H9 (cell line): ENCODE measurements at regions not wholly inside any gene's neighbourhood (a gene's known extent, or its start where the extent isn't known, plus 50 kb on each side); places are given as distances from the start of the nearest gene placed in this dataset.

Experiments
- DNase-seq: peaks from one replicate; pipeline ENCODE4 v3.0.0-alpha.2; 2017
- H2AFZ ChIP-seq: one replicate; pipeline ENCODE4 v1.6.1; 2013; ENCODE audit warnings: mild to moderate bottlenecking, low read length, control low read depth, moderate library complexity
- H2AK5ac ChIP-seq: 2 replicates; pipeline ENCODE4 v1.6.1; 2013; ENCODE audit warnings: low read length, control low read depth, mixed read lengths; ENCODE audit not compliant: insufficient read length
- H2BK120ac ChIP-seq: one replicate; pipeline ENCODE4 v1.6.1; 2013; ENCODE audit warnings: low read depth, mild to moderate bottlenecking, low read length, control low read depth, inconsistent platforms; ENCODE audit not compliant: poor library complexity, severe bottlenecking
- H2BK12ac ChIP-seq: 2 replicates; pipeline ENCODE4 v1.6.1; 2013; ENCODE audit warnings: low read length, control low read depth, mixed read lengths, low read depth; ENCODE audit not compliant: insufficient read length
- H2BK15ac ChIP-seq: 2 replicates; pipeline ENCODE4 v1.6.1; 2013; ENCODE audit warnings: low read depth, low read length, control low read depth
- H2BK20ac ChIP-seq: one replicate; pipeline ENCODE4 v1.6.1; 2013; ENCODE audit warnings: low read depth, mild to moderate bottlenecking, low read length, control low read depth, inconsistent platforms; ENCODE audit not compliant: poor library complexity, severe bottlenecking
- H2BK5ac ChIP-seq: 2 replicates; pipeline ENCODE4 v1.6.1; 2013; ENCODE audit warnings: low read length, control low read depth, mixed read lengths; ENCODE audit not compliant: insufficient read length
- H3K14ac ChIP-seq: 2 replicates; pipeline ENCODE4 v1.6.1; 2013; ENCODE audit warnings: low read length, control low read depth; ENCODE audit not compliant: insufficient read depth
- H3K18ac ChIP-seq: 2 replicates; pipeline ENCODE4 v1.6.1; 2013; ENCODE audit warnings: low read depth, mild to moderate bottlenecking, mixed read lengths, low read length, control low read depth; ENCODE audit not compliant: insufficient read length
- H3K23ac ChIP-seq: 2 replicates; pipeline ENCODE4 v1.6.1; 2013; ENCODE audit warnings: low read length, control low read depth, mixed read lengths, low read depth; ENCODE audit not compliant: insufficient read length
- H3K23me2 ChIP-seq: 2 replicates; pipeline ENCODE4 v1.6.1; 2013; ENCODE audit warnings: low read depth, mild to moderate bottlenecking, mixed read lengths, low read length, control low read depth; ENCODE audit not compliant: insufficient read length, poor library complexity, severe bottlenecking
- H3K27ac ChIP-seq: 2 replicates; pipeline ENCODE4 v1.5.1; 2013; ENCODE audit warnings: low read length, control low read depth, mixed read lengths, low read depth; ENCODE audit not compliant: insufficient read length
- H3K27me3 ChIP-seq: 2 replicates; pipeline ENCODE4 v1.6.1; 2013; ENCODE audit warnings: low read length, control low read depth, inconsistent platforms; ENCODE audit not compliant: insufficient read depth
- H3K4ac ChIP-seq: 2 replicates; pipeline ENCODE4 v1.6.1; 2013; ENCODE audit warnings: low read depth, mild to moderate bottlenecking, control low read depth, inconsistent platforms, low read length, moderate library complexity
- H3K4me1 ChIP-seq: 2 replicates; pipeline ENCODE4 v1.6.1; 2013; ENCODE audit warnings: low read length, control low read depth, inconsistent platforms; ENCODE audit not compliant: insufficient read depth
- H3K4me2 ChIP-seq: 2 replicates; pipeline ENCODE4 v1.6.1; 2013; ENCODE audit warnings: low read length, control low read depth, mixed read lengths; ENCODE audit not compliant: insufficient read length, insufficient read depth
- H3K56ac ChIP-seq: 2 replicates; pipeline ENCODE4 v1.6.1; 2013; ENCODE audit warnings: low read depth, mild to moderate bottlenecking, mixed read lengths, low read length, control low read depth; ENCODE audit not compliant: insufficient read length
- H3K79me1 ChIP-seq: 2 replicates; pipeline ENCODE4 v1.6.1; 2013; ENCODE audit warnings: low read depth, mild to moderate bottlenecking, moderate library complexity, low read length, control low read depth, inconsistent platforms; ENCODE audit not compliant: insufficient read depth, poor library complexity, severe bottlenecking
- H3K79me2 ChIP-seq: 2 replicates; pipeline ENCODE4 v1.6.1; 2013; ENCODE audit warnings: low read length, control low read depth, inconsistent platforms; ENCODE audit not compliant: insufficient read depth
- H3K9ac ChIP-seq: 2 replicates; pipeline ENCODE4 v1.6.1; 2013; ENCODE audit warnings: low read length, control low read depth, mixed read lengths; ENCODE audit not compliant: insufficient read length; ENCODE audit errors: extremely low read depth
- H3K9me3 ChIP-seq: one replicate; pipeline ENCODE4 v1.6.1; 2013; ENCODE audit warnings: low read depth, low read length, inconsistent platforms; ENCODE audit not compliant: control insufficient read depth
- H3T11ph ChIP-seq: one replicate; pipeline ENCODE4 v1.6.1; 2013; ENCODE audit warnings: mild to moderate bottlenecking, low read length, control low read depth, inconsistent platforms
- H4K20me1 ChIP-seq: one replicate; pipeline ENCODE4 v1.6.1; 2013; ENCODE audit not compliant: control insufficient read depth, insufficient read length, insufficient read depth
- H4K5ac ChIP-seq: 2 replicates; pipeline ENCODE4 v1.6.1; 2013; ENCODE audit warnings: low read depth, mild to moderate bottlenecking, mixed read lengths, low read length, control low read depth; ENCODE audit not compliant: insufficient read length
- H4K8ac ChIP-seq: replicated peaks from 2 replicates; pipeline ENCODE4 v1.6.1; 2013; ENCODE audit warnings: low read length, control low read depth, mixed read lengths, low read depth; ENCODE audit not compliant: insufficient read length
- H4K91ac ChIP-seq: 2 replicates; pipeline ENCODE4 v1.6.1; 2013; ENCODE audit warnings: low read depth, mild to moderate bottlenecking, moderate library complexity, mixed read lengths, low read length, control low read depth; ENCODE audit not compliant: insufficient read length
- H3K27ac Mint-ChIP-seq, 3 experiments: 2 replicates in 2 of 3; 3 replicates in 1 of 3; pipeline ENCODE4 v1.8.0; 2020 to 2021; ENCODE audit warnings: mixed read lengths in 3 of 3, mild to moderate bottlenecking in 1 of 3, moderate library complexity in 1 of 3
- H3K27me3 Mint-ChIP-seq: 2 replicates; pipeline ENCODE4 v1.8.0; 2021; ENCODE audit warnings: low read depth, mild to moderate bottlenecking, moderate library complexity, mixed read lengths
- H3K36me3 Mint-ChIP-seq, 3 experiments: 2 replicates in 2 of 3; 3 replicates in 1 of 3; pipeline ENCODE4 v1.8.0; 2020 to 2021; ENCODE audit warnings: low read depth in 3 of 3, mixed read lengths in 3 of 3; ENCODE audit not compliant: insufficient read depth in 1 of 3
- H3K4me1 Mint-ChIP-seq, 2 experiments: 2 replicates each; pipeline ENCODE4 v1.8.0; 2020; ENCODE audit warnings: mixed read lengths in 2 of 2
- H3K4me3 Mint-ChIP-seq, 2 experiments: 2 replicates in 1 of 2; 3 replicates in 1 of 2; pipeline ENCODE4 v1.8.0; 2020 to 2021; ENCODE audit warnings: mild to moderate bottlenecking in 2 of 2, mixed read lengths in 2 of 2, moderate library complexity in 1 of 2
- H3K9me3 Mint-ChIP-seq, 2 experiments: 2 replicates in 1 of 2; 3 replicates in 1 of 2; pipeline ENCODE4 v1.8.0; 2020; ENCODE audit warnings: mild to moderate bottlenecking in 2 of 2, mixed read lengths in 2 of 2, moderate library complexity in 1 of 2
- CTCF ChIP-seq: fragments of 200-600 bp; sonication (generic); conservative IDR thresholded peaks from 3 replicates; pipeline ENCODE4 v1.8.0; 2021; ENCODE audit warnings: antibody characterized with exemption, mild to moderate bottlenecking
- WGBS: extraction: QIAGEN DNeasy Blood & Tissue Kit; methylation state at CpG from one replicate; pipeline ENCODE4 v1.1.7; 2013; ENCODE audit warnings: missing lambda C conversion rate, low lambda C conversion rate, mixed read lengths; ENCODE audit not compliant: insufficient read length; ENCODE audit errors: extremely low coverage; 5-methylcytosine and 5-hydroxymethylcytosine counted together

GRCh38 chr20:11176431-11176830, 502.6 kb upstream of the JAG1 start:
- H3K14ac ChIP-seq = no peak overlapping the region
- no peak overlapping the region for H4K8ac ChIP-seq
- TF ChIP-seq CTCF = no peak
- WGBS = 100% methylated on average over 1 of the region's 2 CpGs
- H3K4me1 ChIP-seq = no peaks in the 10 kb centered on the region
- H2BK120ac ChIP-seq = no peak overlapping the region
- H3K9me3 Mint-ChIP-seq = peaks cover 8 to 15% of the 10 kb centered on the region in 2 experiments
- H4K20me1 ChIP-seq = no peaks in the 10 kb centered on the region
- no peak overlapping the region for H2BK15ac ChIP-seq
- peaks cover 8% of the 10 kb centered on the region for H3K9me3 ChIP-seq
- no peak overlapping the region for H2AK5ac ChIP-seq
- H3K4me3 Mint-ChIP-seq = no peak overlapping the region
- no peak for DNase-seq
- no peak overlapping the region for H3K4ac ChIP-seq
- H3K4me2 ChIP-seq = no peak overlapping the region
- no peak overlapping the region for H3K56ac ChIP-seq
- no peaks in the 10 kb centered on the region; the same call in 1 of the 2 replicates for H3K79me2 ChIP-seq
- H3K9ac ChIP-seq = no peak overlapping the region
- no peak overlapping the region for H2AFZ ChIP-seq
- no peak overlapping the region for H3K27ac Mint-ChIP-seq
- H3K23me2 ChIP-seq = no peaks in the 10 kb centered on the region
- no peak overlapping the region for H3K27ac ChIP-seq
- H3K27me3 Mint-ChIP-seq = no peaks in the 10 kb centered on the region
- no peak overlapping the region for H4K91ac ChIP-seq
- no peaks in the 10 kb centered on the region for H3K79me1 ChIP-seq
- H2BK20ac ChIP-seq = no peak overlapping the region
- H3K4me1 Mint-ChIP-seq = no peaks in the 10 kb centered on the region
- no peak overlapping the region for H3K18ac ChIP-seq
- H2BK5ac ChIP-seq = no peak overlapping the region
- no peak overlapping the region for H2BK12ac ChIP-seq
- no peak overlapping the region for H4K5ac ChIP-seq
- peaks cover 4 to 11% (median 9%) of the 10 kb centered on the region in 3 experiments; a peak in 4 of 7 replicates for H3K36me3 Mint-ChIP-seq
- H3K23ac ChIP-seq = no peak overlapping the region
- no peak overlapping the region for H3T11ph ChIP-seq
- H3K27me3 ChIP-seq = no peaks in the 10 kb centered on the region
